B cell (primary cell): ENCODE measurements at regions not wholly inside any gene's neighbourhood (a gene's known extent, or its start where the extent isn't known, plus 50 kb on each side); places are given as distances from the start of the nearest gene placed in this dataset.

ENCODE experiments used
- CTCF ChIP-seq: fragments of 200-600 bp; IDR thresholded peaks from one replicate; pipeline ENCODE4 v1.8.0; 2022; ENCODE audit warnings: antibody characterized with exemption, mild to moderate bottlenecking
- EZH2 ChIP-seq: IDR thresholded peaks from 2 replicates; pipeline ENCODE4 v1.6.1; 2012; ENCODE audit warnings: borderline replicate concordance, low read depth, mild to moderate bottlenecking, moderate library complexity, low read length; ENCODE audit not compliant: insufficient read depth, poor library complexity, severe bottlenecking

DNA sequence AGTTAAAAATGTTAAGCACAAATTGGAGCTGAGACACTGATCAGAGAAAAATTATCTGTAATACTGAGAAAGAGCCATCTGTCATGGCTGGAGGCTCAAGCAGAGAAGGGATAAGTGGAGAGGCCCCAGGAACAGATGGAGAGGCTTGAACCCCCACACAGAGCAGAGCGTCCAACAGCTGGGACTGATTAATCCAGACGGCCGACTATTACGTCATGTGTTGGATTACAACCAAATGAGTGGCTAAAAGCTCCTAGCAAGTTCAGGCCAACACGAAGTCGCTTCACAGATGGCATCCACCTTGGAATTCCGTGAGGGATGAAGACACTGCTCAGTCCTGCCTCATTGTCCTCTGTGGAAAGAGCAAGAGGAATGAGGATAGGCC lies 57.7 kb upstream of the ATXN3L start:
- TF ChIP-seq CTCF = no peak
- TF ChIP-seq EZH2 = no peak
